Fibroblast of lung (primary cell): ENCODE measurements at regions not wholly inside any gene's neighbourhood (a gene's known extent, or its start where the extent isn't known, plus 50 kb on each side); places are given as distances from the start of the nearest gene placed in this dataset.

ENCODE experiments used
- DNase-seq, 2 donors: peaks; one replicate each; pipeline versions ENCODE4 v3.0.0 to v3.0.0-alpha.2; 2010; ENCODE audit warnings: low read depth in 2 of 2
- H2AFZ ChIP-seq: 2 replicates; pipeline ENCODE4 v1.5.1; 2012; ENCODE audit warnings: low read length, control low read depth, inconsistent platforms
- H3K27ac ChIP-seq: 2 replicates; pipeline ENCODE4 v1.5.1; 2011; ENCODE audit warnings: low read length, control low read depth; ENCODE audit not compliant: insufficient read depth
- H3K27me3 ChIP-seq: 2 replicates; pipeline ENCODE4 v1.5.1; 2011; ENCODE audit warnings: mild to moderate bottlenecking, low read length; ENCODE audit not compliant: control insufficient read depth, insufficient read depth
- H3K36me3 ChIP-seq: 2 replicates; pipeline ENCODE4 v1.5.1; 2011; ENCODE audit warnings: low read length; ENCODE audit not compliant: control insufficient read depth, insufficient read depth
- H3K4me1 ChIP-seq: 2 replicates; pipeline ENCODE4 v1.5.1; 2011; ENCODE audit warnings: low read length; ENCODE audit not compliant: control insufficient read depth, insufficient read depth; ENCODE audit errors: extremely low read depth
- H3K4me2 ChIP-seq: 2 replicates; pipeline ENCODE4 v1.5.1; 2011; ENCODE audit warnings: low read length, control low read depth; ENCODE audit not compliant: insufficient read depth; ENCODE audit errors: extremely low read depth
- H3K4me3 ChIP-seq, 4 experiments: fragments of 200-600 bp in 1 of 4; sonication (generic) in 1 of 4; replicated peaks in 1 of 4; 2 replicates each; pipeline ENCODE4 v1.5.1; 2011 to 2016; ENCODE audit warnings: low read length in 4 of 4, low read depth in 3 of 4, mild to moderate bottlenecking in 3 of 4, control low read depth in 2 of 4, inconsistent platforms in 1 of 4, mixed read lengths in 1 of 4; ENCODE audit not compliant: insufficient read depth in 1 of 4; ENCODE audit errors: control extremely low read depth in 1 of 4
- H3K79me2 ChIP-seq: 2 replicates; pipeline ENCODE4 v1.5.1; 2012; ENCODE audit warnings: mild to moderate bottlenecking, low read length, inconsistent platforms; ENCODE audit not compliant: control insufficient read depth, insufficient read depth
- H3K9ac ChIP-seq: 2 replicates; pipeline ENCODE4 v1.5.1; 2011; ENCODE audit warnings: mild to moderate bottlenecking, low read length, control low read depth; ENCODE audit not compliant: insufficient read depth
- H3K9me3 ChIP-seq: 2 replicates; pipeline ENCODE4 v1.5.1; 2012; ENCODE audit warnings: low read depth, low read length; ENCODE audit not compliant: control insufficient read depth, insufficient read depth
- H4K20me1 ChIP-seq: 2 replicates; pipeline ENCODE4 v1.5.1; 2011; ENCODE audit warnings: low read length; ENCODE audit not compliant: control insufficient read depth, insufficient read depth; ENCODE audit errors: extremely low read depth
- EZH2 ChIP-seq: IDR thresholded peaks from 2 replicates; pipeline ENCODE4 v1.5.1; 2012; ENCODE audit warnings: low read length, control low read depth, mild to moderate bottlenecking; ENCODE audit errors: missing control alignments
- TF ChIP-seq, protein P1 (sequence below), 2 donors: IDR thresholded peaks in 1 of 2; conservative IDR thresholded peaks in 1 of 2; 1 replicate in 1 of 2; 2 replicates in 1 of 2; pipeline ENCODE4 v1.5.1; 2011 to 2012; ENCODE audit warnings: low read length in 2 of 2, control low read depth in 1 of 2, inconsistent platforms in 1 of 2, low read depth in 1 of 2, mild to moderate bottlenecking in 1 of 2

DNA sequence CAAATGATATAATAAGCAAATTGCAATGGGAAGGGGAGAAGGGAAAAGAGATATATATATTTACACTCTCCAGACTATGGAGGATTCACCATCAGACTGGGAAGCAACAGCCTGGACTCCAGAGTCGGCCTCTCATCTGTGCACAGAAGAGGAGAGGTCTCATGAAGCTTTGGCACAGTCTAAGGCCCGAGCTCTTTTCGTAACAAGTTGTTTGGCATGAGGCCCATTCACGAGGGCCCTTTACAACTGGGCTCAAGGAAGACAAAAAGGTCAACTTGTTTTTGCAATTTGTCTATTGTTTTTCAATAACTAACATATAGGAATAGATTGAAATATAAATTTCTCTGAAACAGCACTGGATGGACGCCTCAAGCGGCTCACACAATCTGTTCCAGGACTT lies 66.7 kb upstream of the AJAP1 start:
- Histone ChIP-seq H3K27me3 (no peaks in the 10 kb centered on the region), H2AFZ (no peak overlapping the region), H3K9ac (no peak overlapping the region), H3K9me3 (no peaks in the 10 kb centered on the region), H4K20me1 (no peaks in the 10 kb centered on the region), H3K79me2 (no peaks in the 10 kb centered on the region), H3K27ac (no peak overlapping the region), H3K36me3 (no peaks in the 10 kb centered on the region), H3K4me1 (no peaks in the 10 kb centered on the region), H3K4me2 (no peak overlapping the region), H3K4me3 (no peak overlapping the region)
- no peak for TF ChIP-seq EZH2
- TF ChIP-seq, protein P1, sequence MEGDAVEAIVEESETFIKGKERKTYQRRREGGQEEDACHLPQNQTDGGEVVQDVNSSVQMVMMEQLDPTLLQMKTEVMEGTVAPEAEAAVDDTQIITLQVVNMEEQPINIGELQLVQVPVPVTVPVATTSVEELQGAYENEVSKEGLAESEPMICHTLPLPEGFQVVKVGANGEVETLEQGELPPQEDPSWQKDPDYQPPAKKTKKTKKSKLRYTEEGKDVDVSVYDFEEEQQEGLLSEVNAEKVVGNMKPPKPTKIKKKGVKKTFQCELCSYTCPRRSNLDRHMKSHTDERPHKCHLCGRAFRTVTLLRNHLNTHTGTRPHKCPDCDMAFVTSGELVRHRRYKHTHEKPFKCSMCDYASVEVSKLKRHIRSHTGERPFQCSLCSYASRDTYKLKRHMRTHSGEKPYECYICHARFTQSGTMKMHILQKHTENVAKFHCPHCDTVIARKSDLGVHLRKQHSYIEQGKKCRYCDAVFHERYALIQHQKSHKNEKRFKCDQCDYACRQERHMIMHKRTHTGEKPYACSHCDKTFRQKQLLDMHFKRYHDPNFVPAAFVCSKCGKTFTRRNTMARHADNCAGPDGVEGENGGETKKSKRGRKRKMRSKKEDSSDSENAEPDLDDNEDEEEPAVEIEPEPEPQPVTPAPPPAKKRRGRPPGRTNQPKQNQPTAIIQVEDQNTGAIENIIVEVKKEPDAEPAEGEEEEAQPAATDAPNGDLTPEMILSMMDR (conservative IDR thresholded peaks at IDR 0.05 in 1 of 2, IDR thresholded peaks at IDR 0.05 in 1 of 2; ENCODE audit: low read depth in 1 of 2, low read length in 2 of 2), result no peak
- DNase-seq, result no peak

DNA sequence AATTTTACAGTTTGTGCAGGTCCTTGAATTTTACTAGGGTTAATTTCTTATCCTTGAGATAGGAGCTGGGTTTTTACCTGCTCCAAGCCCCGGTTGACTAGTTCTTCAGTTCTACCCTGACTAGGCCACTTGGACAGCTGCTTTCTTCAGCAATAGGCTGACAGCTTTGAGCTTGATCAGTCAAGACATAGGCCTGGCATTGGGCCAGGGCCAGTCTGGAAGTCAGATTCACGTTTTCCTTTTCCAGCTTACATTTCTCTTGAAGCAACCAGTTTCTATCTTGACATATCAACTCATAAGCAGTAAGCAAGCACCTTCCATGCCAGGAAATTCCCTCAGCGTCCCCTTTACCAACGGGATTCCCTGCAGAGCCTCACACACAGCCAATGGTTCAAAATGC lies 63.7 kb upstream of the AJAP1 start:
- Histone ChIP-seq H2AFZ (no peak overlapping the region), H3K4me2 (no peak overlapping the region), H3K27ac (no peak overlapping the region), H3K4me3 (no peak overlapping the region), H3K9me3 (no peaks in the 10 kb centered on the region), H3K36me3 (no peaks in the 10 kb centered on the region), H4K20me1 (no peaks in the 10 kb centered on the region), H3K4me1 (no peaks in the 10 kb centered on the region), H3K9ac (no peak overlapping the region), H3K27me3 (no peaks in the 10 kb centered on the region), H3K79me2 (no peaks in the 10 kb centered on the region)
- no peak for DNase-seq
- TF ChIP-seq, protein P1 (conservative IDR thresholded peaks at IDR 0.05 in 1 of 2, IDR thresholded peaks at IDR 0.05 in 1 of 2; ENCODE audit: low read depth in 1 of 2, low read length in 2 of 2), result no peak
- TF ChIP-seq EZH2, result no peak

DNA sequence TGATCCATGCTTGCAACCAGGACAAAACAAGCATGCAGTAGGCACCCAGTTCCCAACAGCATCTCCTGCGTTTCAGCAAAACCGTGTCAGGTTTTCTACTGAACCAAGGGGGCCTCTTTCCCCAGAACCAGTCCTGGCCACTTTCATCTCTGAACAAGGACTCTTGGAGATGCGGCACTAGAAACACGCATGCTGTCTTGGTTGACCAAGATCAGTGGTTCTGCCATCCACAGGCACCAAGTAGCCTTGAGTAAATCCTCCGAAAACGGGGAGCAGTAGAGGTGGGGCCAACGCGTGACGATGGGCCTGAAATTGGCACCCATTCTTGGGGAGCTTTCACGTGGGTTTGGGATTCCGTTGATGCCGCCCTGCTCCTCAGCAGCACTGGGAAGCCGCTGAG lies 62.5 kb upstream of the AJAP1 start:
- Histone ChIP-seq H3K79me2 (no peaks in the 10 kb centered on the region), H3K27ac (no peak overlapping the region), H2AFZ (no peak overlapping the region), H3K27me3 (no peaks in the 10 kb centered on the region), H3K4me3 (no peak overlapping the region), H3K9ac (no peak overlapping the region), H4K20me1 (no peaks in the 10 kb centered on the region), H3K36me3 (no peaks in the 10 kb centered on the region), H3K4me2 (no peak overlapping the region), H3K9me3 (no peaks in the 10 kb centered on the region), H3K4me1 (no peaks in the 10 kb centered on the region)
- no peak for TF ChIP-seq EZH2
- TF ChIP-seq, protein P1 (conservative IDR thresholded peaks at IDR 0.05 in 1 of 2, IDR thresholded peaks at IDR 0.05 in 1 of 2; ENCODE audit: low read depth in 1 of 2, low read length in 2 of 2), result no peak
- no peak for DNase-seq
